OCI-LY1 (cell line): ENCODE measurements at regions not wholly inside any gene's neighbourhood (a gene's known extent, or its start where the extent isn't known, plus 50 kb on each side); places are given as distances from the start of the nearest gene placed in this dataset.

Experiments
- H2AFZ ChIP-seq: fragments of 200-600 bp; sonication (generic), shearing (Covaris generic); 2 replicates; pipeline ENCODE4 v1.6.0; 2014; ENCODE audit warnings: antibody characterized with exemption, mild to moderate bottlenecking, low read length
- H3F3A ChIP-seq: fragments of 200-600 bp; sonication (generic), shearing (Covaris generic); 2 replicates; pipeline ENCODE4 v1.6.0; 2014; ENCODE audit warnings: mild to moderate bottlenecking, antibody characterized with exemption, low read length, moderate library complexity; ENCODE audit not compliant: insufficient read depth
- H3K27ac ChIP-seq: fragments of 200-600 bp; sonication (generic); 2 replicates; pipeline ENCODE4 v1.5.1; 2014; ENCODE audit warnings: low read length, mixed run types, mild to moderate bottlenecking, low read depth; ENCODE audit not compliant: poor library complexity, severe bottlenecking
- H3K27me3 ChIP-seq: fragments of 200-600 bp; sonication (generic); 2 replicates; pipeline ENCODE4 v1.6.0; 2014; ENCODE audit warnings: antibody characterized with exemption, mild to moderate bottlenecking, low read length, moderate library complexity; ENCODE audit not compliant: insufficient read depth
- H3K36me3 ChIP-seq: fragments of 200-600 bp; sonication (generic); 2 replicates; pipeline ENCODE4 v1.6.1; 2014; ENCODE audit warnings: mild to moderate bottlenecking, antibody characterized with exemption, low read length, moderate library complexity, mixed read lengths; ENCODE audit not compliant: insufficient read depth
- H3K4me1 ChIP-seq: fragments of 200-600 bp; sonication (generic); 2 replicates; pipeline ENCODE4 v1.5.1; 2014; ENCODE audit warnings: mild to moderate bottlenecking, low read length, moderate library complexity; ENCODE audit not compliant: insufficient read depth, severe bottlenecking
- H3K4me2 ChIP-seq: fragments of 200-600 bp; sonication (generic), shearing (Covaris generic); 2 replicates; pipeline ENCODE4 v1.6.1; 2014; ENCODE audit warnings: low read length
- H3K4me3 ChIP-seq: fragments of 200-600 bp; sonication (generic); 2 replicates; pipeline ENCODE4 v1.5.1; 2014; ENCODE audit warnings: low read length, low read depth, mild to moderate bottlenecking, mixed read lengths; ENCODE audit not compliant: poor library complexity, severe bottlenecking
- H3K79me2 ChIP-seq: fragments of 200-600 bp; shearing (Covaris generic); 2 replicates; pipeline ENCODE4 v1.6.1; 2016; ENCODE audit warnings: mixed run types, low read length, mixed read lengths; ENCODE audit not compliant: insufficient read depth
- H3K9ac ChIP-seq: fragments of 200-600 bp; sonication (generic), shearing (Covaris generic); 2 replicates; pipeline ENCODE4 v1.6.1; 2014; ENCODE audit warnings: mild to moderate bottlenecking, low read length, mixed read lengths
- H3K9me2 ChIP-seq: fragments of 200-600 bp; sonication (generic), shearing (Covaris generic); 2 replicates; pipeline ENCODE4 v1.6.1; 2014; ENCODE audit warnings: low read depth, mild to moderate bottlenecking, low read length, mixed read lengths
- H3K9me3 ChIP-seq: fragments of 200-600 bp; shearing (Covaris generic); 2 replicates; pipeline ENCODE4 v1.6.1; 2014; ENCODE audit warnings: low read length, mixed read lengths
- H4K20me1 ChIP-seq: fragments of 200-600 bp; sonication (generic), shearing (Covaris generic); 2 replicates; pipeline ENCODE4 v1.6.0; 2016; ENCODE audit warnings: mild to moderate bottlenecking, low read length; ENCODE audit not compliant: insufficient read depth
- CTCF ChIP-seq: fragments of 200-600 bp; sonication (generic), shearing (Covaris generic); IDR thresholded peaks from 2 replicates; pipeline ENCODE4 v1.5.1; 2017; ENCODE audit warnings: mild to moderate bottlenecking, antibody characterized with exemption, low read length, moderate library complexity, mixed read lengths
- EZH2 ChIP-seq: fragments of 200-600 bp; sonication (generic), shearing (Covaris generic); IDR thresholded peaks from 2 replicates; pipeline ENCODE4 v1.8.0; 2017; ENCODE audit warnings: borderline replicate concordance, mixed run types, mild to moderate bottlenecking, antibody characterized with exemption, low read length, moderate library complexity, mixed read lengths

- Histone ChIP-seq H3K27me3 (no peaks in the 10 kb centered on the region), H3K27ac (no peak overlapping the region), H3K4me3 (no peak overlapping the region), H3K9me3 (no peaks in the 10 kb centered on the region), H3K4me2 (no peak overlapping the region), H4K20me1 (no peaks in the 10 kb centered on the region), H3F3A (no peaks in the 10 kb centered on the region), H3K79me2 (no peaks in the 10 kb centered on the region), H3K36me3 (no peaks in the 10 kb centered on the region), H3K4me1 (no peaks in the 10 kb centered on the region), H2AFZ (no peak overlapping the region), H3K9me2 (no peaks in the 10 kb centered on the region), H3K9ac (no peak overlapping the region)
- TF ChIP-seq CTCF (no peak), EZH2 (no peak)
These were observed 268.7 kb upstream of the PDE3A start for GRCh38 chr12:20099395-20100183.

- Histone ChIP-seq H3K4me2 (no peak overlapping the region), H4K20me1 (no peaks in the 10 kb centered on the region), H3K4me3 (no peak overlapping the region), H3K27me3 (no peaks in the 10 kb centered on the region), H3F3A (no peaks in the 10 kb centered on the region), H3K9me3 (no peaks in the 10 kb centered on the region), H3K9ac (no peak overlapping the region), H3K9me2 (no peaks in the 10 kb centered on the region), H2AFZ (no peak overlapping the region), H3K36me3 (no peaks in the 10 kb centered on the region), H3K27ac (no peak overlapping the region), H3K4me1 (no peaks in the 10 kb centered on the region), H3K79me2 (no peaks in the 10 kb centered on the region)
- TF ChIP-seq CTCF (no peak), EZH2 (no peak)
These were observed 267.3 kb upstream of the PDE3A start for GRCh38 chr12:20101046-20101445.

GRCh38 chr12:20105943-20106342 is 262.4 kb upstream of the PDE3A start:
- Histone ChIP-seq H3K79me2 (no peaks in the 10 kb centered on the region), H3K4me1 (no peaks in the 10 kb centered on the region), H3K27ac (no peak overlapping the region), H3K9me3 (no peaks in the 10 kb centered on the region), H4K20me1 (no peaks in the 10 kb centered on the region), H3K9me2 (no peaks in the 10 kb centered on the region), H3K9ac (no peak overlapping the region), H2AFZ (no peak overlapping the region), H3F3A (no peaks in the 10 kb centered on the region), H3K36me3 (no peaks in the 10 kb centered on the region), H3K27me3 (no peaks in the 10 kb centered on the region), H3K4me2 (no peak overlapping the region), H3K4me3 (no peak overlapping the region)
- TF ChIP-seq EZH2 (no peak), CTCF (no peak)
